ENCODE measurements at regions not wholly inside any gene's neighbourhood (a gene's known extent, or its start where the extent isn't known, plus 50 kb on each side); places are given as distances from the start of the nearest gene placed in this dataset.

GRCh38 chr15:96693515-96693914, 363.0 kb downstream of the NR2F2 start:
- no peaks in the 10 kb centered on the region for H3K27me3 ChIP-seq
- H3K36me3 ChIP-seq = no peaks in the 10 kb centered on the region
- H3K4me3 ChIP-seq = no peak overlapping the region
- TF ChIP-seq POLR2A (IDR thresholded peaks at IDR 0.05) = no peak
- no peak for TF ChIP-seq CTCF (IDR thresholded peaks at IDR 0.05)
- no peak for TF ChIP-seq EP300 (IDR thresholded peaks at IDR 0.05)
- H3K4me1 ChIP-seq = peaks cover 0 to 24% (median 2%) of the 10 kb centered on the region in 4 donors
- peak overlapping the region in 2 of 4 donors; percentile 49 to 51 for H3K27ac ChIP-seq
- no peaks in the 10 kb centered on the region for H3K9me3 ChIP-seq
- DNase-seq (ENCODE audit: low spot score in 2 of 2) = no peak
- WGBS, 2 donors = 55 to 65% methylated on average over 2 of the region's 2 CpGs

GRCh38 chr15:96693990-96694517, 363.6 kb downstream of the NR2F2 start:
- WGBS, 2 donors = 39 to 43% methylated on average over 4 of the region's 4 CpGs
- DNase-seq (ENCODE audit: low spot score in 2 of 2) = no peak
- Histone ChIP-seq H3K4me3 (no peak overlapping the region), H3K36me3 (no peaks in the 10 kb centered on the region), H3K9me3 (no peaks in the 10 kb centered on the region), H3K27me3 (no peaks in the 10 kb centered on the region), H3K4me1 (peaks cover 0 to 24% (median 2%) of the 10 kb centered on the region in 4 donors), H3K27ac (peak overlapping the region in 2 of 4 donors; percentile 49 to 51)
- TF ChIP-seq EP300 (IDR thresholded peaks at IDR 0.05) (no peak), POLR2A (IDR thresholded peaks at IDR 0.05) (no peak), CTCF (IDR thresholded peaks at IDR 0.05) (no peak)

GRCh38 chr15:96695426-96695825, 364.9 kb downstream of the NR2F2 start:
- H3K27ac ChIP-seq = no peak overlapping the region
- H3K9me3 ChIP-seq = no peaks in the 10 kb centered on the region
- H3K36me3 ChIP-seq = no peaks in the 10 kb centered on the region
- H3K4me1 ChIP-seq = peaks cover 0 to 24% (median 2%) of the 10 kb centered on the region in 4 donors
- no peak for TF ChIP-seq POLR2A (IDR thresholded peaks at IDR 0.05)
- TF ChIP-seq CTCF (IDR thresholded peaks at IDR 0.05) = no peak
- TF ChIP-seq EP300 (IDR thresholded peaks at IDR 0.05) = no peak
- H3K4me3 ChIP-seq = no peak overlapping the region
- no peaks in the 10 kb centered on the region for H3K27me3 ChIP-seq
- DNase-seq (ENCODE audit: low spot score in 2 of 2) = no peak

GRCh38 chr15:96699871-96700401, 369.4 kb downstream of the NR2F2 start:
- no peaks in the 10 kb centered on the region for H3K9me3 ChIP-seq
- H3K27me3 ChIP-seq = no peaks in the 10 kb centered on the region
- H3K4me3 ChIP-seq = no peak overlapping the region
- TF ChIP-seq CTCF (IDR thresholded peaks at IDR 0.05) (no peak), EP300 (IDR thresholded peaks at IDR 0.05) (no peak), POLR2A (IDR thresholded peaks at IDR 0.05) (no peak)
- DNase-seq (ENCODE audit: low spot score in 2 of 2) = no peak
- no peaks in the 10 kb centered on the region for H3K36me3 ChIP-seq
- H3K4me1 ChIP-seq = peaks cover 0 to 34% (median 8%) of the 10 kb centered on the region in 4 donors
- no peak overlapping the region for H3K27ac ChIP-seq
- WGBS, 2 donors = 80 to 85% methylated on average over 3 of the region's 3 CpGs

- Histone ChIP-seq H3K27me3 (no peaks in the 10 kb centered on the region), H3K9me3 (no peaks in the 10 kb centered on the region), H3K27ac (no peak overlapping the region), H3K36me3 (no peaks in the 10 kb centered on the region), H3K4me3 (no peak overlapping the region), H3K4me1 (peaks cover 0 to 30% (median 8%) of the 10 kb centered on the region in 4 donors)
- TF ChIP-seq CTCF (IDR thresholded peaks at IDR 0.05) (no peak), EP300 (IDR thresholded peaks at IDR 0.05) (no peak), POLR2A (IDR thresholded peaks at IDR 0.05) (no peak)
- DNase-seq (ENCODE audit: low spot score in 2 of 2) = no peak
- 61 to 66% methylated on average over 2 of the region's 2 CpGs for WGBS, 2 donors
These were observed 370.1 kb downstream of the NR2F2 start for GRCh38 chr15:96700555-96700954.

Data from tibial nerve (tissue), 4 donors.